ENCODE measurements at regions not wholly inside any gene's neighbourhood (a gene's known extent, or its start where the extent isn't known, plus 50 kb on each side); places are given as distances from the start of the nearest gene placed in this dataset.
A peak's percentile ranks its signal among the peaks of the same experiment; 100 is the strongest.

- Histone ChIP-seq H3K4me2 (ENCODE audit: insufficient read depth, low read length) (no peak overlapping the region), H3K9ac (ENCODE audit: insufficient read depth in 1 of 2, low read depth in 2 of 2, low read length in 2 of 2) (no peak overlapping the region), H3K9me1 (ENCODE audit: control insufficient read depth, insufficient read depth, low read length) (no peaks in the 10 kb centered on the region), H2AFZ (ENCODE audit: low read depth, low read length) (no peak overlapping the region), H3K79me2 (ENCODE audit: control insufficient read depth, insufficient read depth, low read length) (no peaks in the 10 kb centered on the region), H3K4me1 (replicated peaks in 1 of 2; ENCODE audit: control insufficient read depth in 2 of 2, insufficient read depth in 2 of 2, low read length in 2 of 2) (peaks cover 0 to 9% of the 10 kb centered on the region in 2 experiments; a peak in 3 of 5 replicates), H3K4me3 (no peak overlapping the region), H3K27me3 (ENCODE audit: control insufficient read depth in 2 of 2, insufficient read depth in 2 of 2, low read length in 2 of 2) (no peaks in the 10 kb centered on the region), H3K36me3 (ENCODE audit: control insufficient read depth, insufficient read depth, low read length) (no peaks in the 10 kb centered on the region), H3K9me3 (replicated peaks; ENCODE audit: control insufficient read depth, insufficient read depth, low read depth, low read length) (no peaks in the 10 kb centered on the region), H3K27ac (ENCODE audit: extremely low read depth, low read depth, low read length) (no peak overlapping the region), H4K20me1 (replicated peaks; ENCODE audit: control insufficient read depth, insufficient read depth, low read length) (no peaks in the 10 kb centered on the region)
- no peak for FAIRE-seq
- ATAC-seq = no peak
- POLR2A ChIA-PET = no interaction called here
- in situ Hi-C loops (cut with MboI) = no loop called here
- intact Hi-C loops (cut with micrococcal nuclease) = no loop called here
- TF ChIP-seq PHF20 (IDR thresholded peaks at IDR 0.05; ENCODE audit: partially characterized antibody) (no peak), FOSL1 (tag; conservative IDR thresholded peaks at IDR 0.05) (peak; percentile 68), CEBPB (tag; IDR thresholded peaks at IDR 0.05) (no peak), ZNF512 (tag; IDR thresholded peaks at IDR 0.05) (no peak), MCM3 (IDR thresholded peaks at IDR 0.05) (no peak)
- WGBS (ENCODE audit: insufficient coverage, low coverage, missing lambda C conversion rate) = 48% methylated on average over 3 of the region's 3 CpGs
- CTCF ChIA-PET (ENCODE audit: low intra/inter-chr PET ratio) = no interaction called here
- DNase-seq (ENCODE audit: extremely low read depth in 1 of 4, low spot score in 3 of 4) = no peak
- no TSS peak for BruUV-seq (replicated peaks)
These were observed 59.3 kb downstream of the PMAIP1 start for GRCh38 chr18:59959073-59959472.

- in situ Hi-C loops (cut with MboI) = no loop called here
- no TSS peak for BruUV-seq (replicated peaks)
- no peaks in the 10 kb centered on the region for H4K20me1 ChIP-seq (replicated peaks; ENCODE audit: control insufficient read depth, insufficient read depth, low read length)
- no peaks in the 10 kb centered on the region for H3K79me2 ChIP-seq (ENCODE audit: control insufficient read depth, insufficient read depth, low read length)
- ChIA-PET POLR2A (interaction anchor here (0.6 to 1.1 kb wide), 4 partner anchors 8 to 163 kb away, joined by 3 to 5 read pairs (median 3); no protein-coding TSS in a partner anchor), CTCF (ENCODE audit: low intra/inter-chr PET ratio) (no interaction called here)
- no peaks in the 10 kb centered on the region for H3K27me3 ChIP-seq (ENCODE audit: control insufficient read depth in 2 of 2, insufficient read depth in 2 of 2, low read length in 2 of 2)
- WGBS (ENCODE audit: insufficient coverage, low coverage, missing lambda C conversion rate) = 0% methylated on average over 2 of the region's 2 CpGs
- intact Hi-C loops (cut with micrococcal nuclease) = no loop called here
- ATAC-seq = peak; percentile 99
- no peak overlapping the region for H3K4me2 ChIP-seq (ENCODE audit: insufficient read depth, low read length)
- no peak overlapping the region for H2AFZ ChIP-seq (ENCODE audit: low read depth, low read length)
- H3K9me3 ChIP-seq (replicated peaks; ENCODE audit: control insufficient read depth, insufficient read depth, low read depth, low read length) = no peaks in the 10 kb centered on the region
- H3K4me1 ChIP-seq (replicated peaks in 1 of 2; ENCODE audit: control insufficient read depth in 2 of 2, insufficient read depth in 2 of 2, low read length in 2 of 2) = peaks cover 0 to 9% of the 10 kb centered on the region in 2 experiments; a peak in 3 of 5 replicates
- peak; percentile 96 for FAIRE-seq
- H3K27ac ChIP-seq (ENCODE audit: extremely low read depth, low read depth, low read length) = no peak overlapping the region
- no peak overlapping the region for H3K9ac ChIP-seq (ENCODE audit: insufficient read depth in 1 of 2, low read depth in 2 of 2, low read length in 2 of 2)
- H3K36me3 ChIP-seq (ENCODE audit: control insufficient read depth, insufficient read depth, low read length) = no peaks in the 10 kb centered on the region
- H3K4me3 ChIP-seq = no peak overlapping the region
- no peaks in the 10 kb centered on the region for H3K9me1 ChIP-seq (ENCODE audit: control insufficient read depth, insufficient read depth, low read length)
- peak; percentile 9 to 92 (median 42) for DNase-seq (ENCODE audit: extremely low read depth in 1 of 4, low spot score in 3 of 4)
- TF ChIP-seq MEIS2 (IDR thresholded peaks at IDR 0.05; ENCODE audit: partially characterized antibody) (peak; percentile 66), RNF219 (CRISPR knock-in tag; IDR thresholded peaks at IDR 0.05) (no peak), MXI1 (IDR thresholded peaks at IDR 0.05; ENCODE audit: low read depth, low read length) (no peak), ZNF324 (CRISPR knock-in tag; IDR thresholded peaks at IDR 0.05) (no peak), NCOR1 (IDR thresholded peaks at IDR 0.05) (peak; percentile 62; the same call in 1 of the 2 replicates), SMAD4 (CRISPR knock-in tag; conservative IDR thresholded peaks at IDR 0.05) (0 out of 2 replicates have a peak, but pooled peaks have one; percentile 41), TEAD4 (IDR thresholded peaks at IDR 0.05; ENCODE audit: low read length) (peak; percentile 75), TEAD4 (CRISPR knock-in tag; IDR thresholded peaks at IDR 0.05; ENCODE audit: borderline replicate concordance) (no peak), ZFP36 (IDR thresholded peaks at IDR 0.05; ENCODE audit: low read depth, low read length, partially characterized antibody) (peak; percentile 12), ATF7 (IDR thresholded peaks at IDR 0.05) (peak; percentile 76)
These were observed 58.2 kb downstream of the PMAIP1 start for GRCh38 chr18:59957957-59958356.

Data from K562 (cell line).